Body of pancreas (tissue), 4 donors: ENCODE measurements at regions not wholly inside any gene's neighbourhood (a gene's known extent, or its start where the extent isn't known, plus 50 kb on each side); places are given as distances from the start of the nearest gene placed in this dataset.

Experiments
- ATAC-seq: fragments of 150-250 bp; one replicate; pipeline ENCODE4 v1.9.1; 2016
- DNase-seq, 4 donors: peaks; one replicate each; pipeline ENCODE4 v3.0.0-alpha.2; 2019
- H3K27ac ChIP-seq, 4 donors: fragments of 200-600 bp; sonication (generic); 1 replicate in 3 of 4; 2 replicates in 1 of 4; pipeline versions ENCODE4 v1.5.1 to v1.6.1; 2016 to 2019; ENCODE audit warnings: mild to moderate bottlenecking in 1 of 4, mixed read lengths in 1 of 4, moderate library complexity in 1 of 4
- H3K27me3 ChIP-seq, 2 donors: fragments of 200-600 bp; sonication (generic); one replicate each; pipeline ENCODE4 v1.6.0; 2016; ENCODE audit warnings: mild to moderate bottlenecking in 1 of 2
- H3K36me3 ChIP-seq, 2 donors: fragments of 200-600 bp; sonication (generic); replicated peaks in 1 of 2; 2 replicates each; pipeline ENCODE4 v1.5.1; 2016; ENCODE audit warnings: low read depth in 2 of 2; ENCODE audit not compliant: insufficient read depth in 1 of 2
- H3K4me1 ChIP-seq: fragments of 200-600 bp; sonication (generic); one replicate; pipeline ENCODE4 v1.6.0; 2016
- H3K4me3 ChIP-seq, 2 donors: fragments of 200-600 bp; sonication (generic); 1 replicate in 1 of 2; 2 replicates in 1 of 2; pipeline ENCODE4 v1.5.1; 2016 to 2019
- H3K9me3 ChIP-seq, 3 donors: fragments of 200-600 bp; sonication (generic); 1 replicate in 2 of 3; 2 replicates in 1 of 3; pipeline ENCODE4 v1.5.1; 2016
- CTCF ChIP-seq, 7 experiments: fragments of 450-650 bp in 4 of 7; fragments of 200-600 bp in 3 of 7; sonication (generic) in 3 of 7; IDR thresholded peaks; one replicate each; pipeline ENCODE4 v1.5.1; 2016 to 2019; ENCODE audit warnings: antibody characterized with exemption in 7 of 7
- POLR2A ChIP-seq, 3 donors: fragments of 450-650 bp; IDR thresholded peaks; one replicate each; pipeline ENCODE4 v1.6.1; 2016; ENCODE audit warnings: antibody characterized with exemption in 3 of 3, mild to moderate bottlenecking in 2 of 3
- WGBS, 2 donors: methylation state at CpG; one replicate each; pipeline ENCODE4 v1.1.5; 2017; 5-methylcytosine and 5-hydroxymethylcytosine counted together
- intact Hi-C: fragments of 100-400 bp; cut with DNase I; formaldehyde crosslinking; loops from one replicate; pipeline ENCODE4 v1.15.1; 2023

- no peak for DNase-seq
- no peaks in the 10 kb centered on the region for H3K4me1 ChIP-seq
- no peaks in the 10 kb centered on the region for H3K36me3 ChIP-seq
- 71 to 76% methylated on average over 1 of the region's 1 CpG for WGBS, 2 donors
- ATAC-seq = no peak
- TF ChIP-seq CTCF (IDR thresholded peaks at IDR 0.05) = no peak
- no peak for TF ChIP-seq POLR2A (IDR thresholded peaks at IDR 0.05)
- intact Hi-C loops = no loop called here
- peaks cover 0 to 8% (median 0%) of the 10 kb centered on the region in 3 donors for H3K9me3 ChIP-seq
- no peaks in the 10 kb centered on the region for H3K27me3 ChIP-seq
- H3K4me3 ChIP-seq = no peak overlapping the region
- no peak overlapping the region for H3K27ac ChIP-seq
Observed at GRCh38 chr9:82104252-82104651, 115.7 kb downstream of the SPATA31D1 start.

GRCh38 chr9:82105729-82106128 lies 117.2 kb downstream of the SPATA31D1 start:
- Histone ChIP-seq H3K4me3 (no peak overlapping the region), H3K27me3 (no peaks in the 10 kb centered on the region), H3K4me1 (no peaks in the 10 kb centered on the region), H3K27ac (no peak overlapping the region), H3K36me3 (no peaks in the 10 kb centered on the region), H3K9me3 (no peaks in the 10 kb centered on the region)
- intact Hi-C loops = no loop called here
- no peak for TF ChIP-seq POLR2A (IDR thresholded peaks at IDR 0.05)
- peak in 2 of 7 experiments; percentile 23 to 35 for TF ChIP-seq CTCF (IDR thresholded peaks at IDR 0.05)
- DNase-seq = peak in 3 of 4 donors; percentile 15 to 51 (median 38)
- 36 to 38% methylated on average over 3 of the region's 3 CpGs for WGBS, 2 donors
- no peak for ATAC-seq

- Histone ChIP-seq H3K36me3 (no peaks in the 10 kb centered on the region), H3K4me1 (no peaks in the 10 kb centered on the region), H3K27me3 (no peaks in the 10 kb centered on the region), H3K4me3 (no peak overlapping the region), H3K9me3 (no peaks in the 10 kb centered on the region), H3K27ac (no peak overlapping the region)
- TF ChIP-seq POLR2A (IDR thresholded peaks at IDR 0.05) (no peak), CTCF (IDR thresholded peaks at IDR 0.05) (no peak)
- ATAC-seq (no peak), DNase-seq (no peak)
- intact Hi-C loops = no loop called here
Observed at GRCh38 chr9:82106536-82106935, 118.0 kb downstream of the SPATA31D1 start.

DNA sequence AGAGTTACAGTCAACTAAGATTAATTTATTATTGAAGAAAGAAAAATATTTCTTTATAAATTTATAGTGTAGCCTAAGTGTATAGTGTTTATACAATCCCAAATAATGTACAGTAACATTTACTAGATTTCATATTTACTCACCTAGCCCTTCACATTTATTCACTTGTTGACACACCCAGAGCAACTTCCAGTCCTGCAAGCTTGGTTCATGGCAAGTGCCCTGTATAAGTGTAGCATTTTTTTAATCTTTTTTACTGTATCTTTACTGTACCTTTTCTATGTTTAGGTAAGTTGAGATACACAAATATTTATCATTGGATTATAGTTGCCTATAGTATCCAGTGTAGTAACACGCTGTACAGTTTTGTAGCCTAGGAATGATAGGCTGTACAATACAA lies 119.9 kb downstream of the SPATA31D1 start:
- Histone ChIP-seq H3K4me1 (no peaks in the 10 kb centered on the region), H3K27me3 (no peaks in the 10 kb centered on the region), H3K27ac (no peak overlapping the region), H3K4me3 (no peak overlapping the region), H3K9me3 (no peaks in the 10 kb centered on the region), H3K36me3 (no peaks in the 10 kb centered on the region)
- no peak for ATAC-seq
- intact Hi-C loops = no loop called here
- 91 to 96% methylated on average over 1 of the region's 1 CpG for WGBS, 2 donors
- no peak for DNase-seq
- TF ChIP-seq POLR2A (IDR thresholded peaks at IDR 0.05) (no peak), CTCF (IDR thresholded peaks at IDR 0.05) (no peak)

DNA sequence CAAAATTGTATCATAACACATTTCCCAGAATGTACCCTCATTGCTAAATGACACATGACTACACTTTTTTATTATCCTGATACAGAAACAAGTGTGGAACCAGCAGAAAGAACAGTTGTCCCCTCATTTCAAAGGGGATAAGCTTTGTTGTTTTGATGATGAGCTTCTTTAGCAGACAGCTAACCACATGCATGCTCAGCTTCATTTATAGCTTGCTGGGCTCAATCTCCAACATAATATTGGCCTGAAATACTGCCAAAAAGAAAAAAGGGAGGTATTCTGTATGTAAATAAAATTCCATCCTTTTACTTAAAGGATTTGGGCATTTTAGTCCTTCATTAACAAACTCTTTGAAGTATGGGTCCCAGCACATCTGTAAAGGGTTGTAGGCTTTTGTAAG lies 120.4 kb downstream of the SPATA31D1 start:
- Histone ChIP-seq H3K36me3 (no peaks in the 10 kb centered on the region), H3K4me3 (no peak overlapping the region), H3K4me1 (no peaks in the 10 kb centered on the region), H3K27me3 (no peaks in the 10 kb centered on the region), H3K27ac (no peak overlapping the region), H3K9me3 (no peaks in the 10 kb centered on the region)
- no peak for DNase-seq
- no peak for TF ChIP-seq POLR2A (IDR thresholded peaks at IDR 0.05)
- no peak for TF ChIP-seq CTCF (IDR thresholded peaks at IDR 0.05)
- no peak for ATAC-seq
- intact Hi-C loops = no loop called here
